ENCODE measurements at regions not wholly inside any gene's neighbourhood (a gene's known extent, or its start where the extent isn't known, plus 50 kb on each side); places are given as distances from the start of the nearest gene placed in this dataset.

DNA sequence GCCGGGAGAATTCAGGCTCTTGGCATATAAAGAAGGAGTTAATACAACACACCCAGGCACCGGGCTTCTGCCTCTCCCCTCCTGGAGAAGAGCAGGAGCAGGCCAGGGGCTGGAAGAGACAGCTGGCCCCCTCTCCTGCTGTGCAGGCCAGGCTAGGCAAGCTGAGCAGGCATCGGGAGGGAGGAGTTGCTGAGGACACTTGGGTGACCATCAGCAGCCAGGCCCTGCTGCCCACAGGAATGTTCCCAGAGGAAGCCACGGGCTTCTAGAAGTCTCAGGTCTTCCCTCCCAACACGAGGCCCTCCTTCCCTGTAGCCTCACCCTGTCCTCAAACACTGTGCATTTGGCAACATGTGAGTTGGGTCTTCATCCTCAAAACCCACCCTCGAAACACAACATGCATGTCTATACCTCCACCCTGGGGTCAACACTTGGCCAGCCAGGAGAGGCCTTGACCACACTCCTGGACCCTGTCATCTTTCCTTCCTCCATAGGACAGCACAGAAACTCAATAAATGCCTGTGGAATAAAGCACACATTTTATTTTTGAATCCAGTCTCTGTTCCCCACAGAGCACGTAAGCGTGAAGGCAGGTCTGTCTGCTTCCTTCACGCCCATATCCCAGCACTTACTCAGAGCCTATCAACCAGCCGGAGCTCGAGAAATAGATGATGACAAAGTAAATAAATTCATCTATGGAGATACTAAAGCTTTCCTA lies 433.8 kb upstream of the ID2 start:
- ChIA-PET POLR2A (no interaction called here), CTCF (ENCODE audit: low intra/inter-chr PET ratio) (no interaction called here)
- no peak for ATAC-seq
- H2AFZ ChIP-seq (ENCODE audit: low read depth, low read length), result no peak overlapping the region
- in situ Hi-C loops (cut with MboI), result no loop called here
- no peaks in the 10 kb centered on the region for H3K36me3 ChIP-seq (ENCODE audit: control insufficient read depth, insufficient read depth, low read length)
- no peaks in the 10 kb centered on the region for H3K9me3 ChIP-seq (replicated peaks; ENCODE audit: control insufficient read depth, insufficient read depth, low read depth, low read length)
- no peaks in the 10 kb centered on the region for H4K20me1 ChIP-seq (replicated peaks; ENCODE audit: control insufficient read depth, insufficient read depth, low read length)
- H3K4me1 ChIP-seq (replicated peaks in 1 of 2; ENCODE audit: control insufficient read depth in 2 of 2, insufficient read depth in 2 of 2, low read length in 2 of 2), result no peaks in the 10 kb centered on the region
- no TSS peak for BruUV-seq (replicated peaks)
- H3K9me1 ChIP-seq (ENCODE audit: control insufficient read depth, insufficient read depth, low read length), result no peaks in the 10 kb centered on the region
- TF ChIP-seq GMEB1 (CRISPR knock-in tag; IDR thresholded peaks at IDR 0.05) (no peak), HIVEP1 (CRISPR knock-in tag; IDR thresholded peaks at IDR 0.05) (no peak), HMG20B (CRISPR knock-in tag; IDR thresholded peaks at IDR 0.05) (no peak), PHF8 (IDR thresholded peaks at IDR 0.05; ENCODE audit: borderline replicate concordance, low read length) (no peak)
- TF ChIP-seq, protein P1, sequence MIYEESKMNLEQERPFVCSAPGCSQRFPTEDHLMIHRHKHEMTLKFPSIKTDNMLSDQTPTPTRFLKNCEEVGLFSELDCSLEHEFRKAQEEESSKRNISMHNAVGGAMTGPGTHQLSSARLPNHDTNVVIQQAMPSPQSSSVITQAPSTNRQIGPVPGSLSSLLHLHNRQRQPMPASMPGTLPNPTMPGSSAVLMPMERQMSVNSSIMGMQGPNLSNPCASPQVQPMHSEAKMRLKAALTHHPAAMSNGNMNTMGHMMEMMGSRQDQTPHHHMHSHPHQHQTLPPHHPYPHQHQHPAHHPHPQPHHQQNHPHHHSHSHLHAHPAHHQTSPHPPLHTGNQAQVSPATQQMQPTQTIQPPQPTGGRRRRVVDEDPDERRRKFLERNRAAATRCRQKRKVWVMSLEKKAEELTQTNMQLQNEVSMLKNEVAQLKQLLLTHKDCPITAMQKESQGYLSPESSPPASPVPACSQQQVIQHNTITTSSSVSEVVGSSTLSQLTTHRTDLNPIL (CRISPR knock-in tag; IDR thresholded peaks at IDR 0.05), result no peak
- TF ChIP-seq, protein P2, sequence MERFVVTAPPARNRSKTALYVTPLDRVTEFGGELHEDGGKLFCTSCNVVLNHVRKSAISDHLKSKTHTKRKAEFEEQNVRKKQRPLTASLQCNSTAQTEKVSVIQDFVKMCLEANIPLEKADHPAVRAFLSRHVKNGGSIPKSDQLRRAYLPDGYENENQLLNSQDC (CRISPR knock-in tag; IDR thresholded peaks at IDR 0.05), result no peak
- 2% methylated on average over 11 of the region's 11 CpGs for WGBS (ENCODE audit: insufficient coverage, low coverage, missing lambda C conversion rate)
- no peaks in the 10 kb centered on the region for H3K79me2 ChIP-seq (ENCODE audit: control insufficient read depth, insufficient read depth, low read length)
- intact Hi-C loops (cut with micrococcal nuclease), result no loop called here
- no peak overlapping the region for H3K9ac ChIP-seq (ENCODE audit: insufficient read depth in 1 of 2, low read depth in 2 of 2, low read length in 2 of 2)
- no peak overlapping the region for H3K27ac ChIP-seq (ENCODE audit: extremely low read depth, low read depth, low read length)
- no peak for DNase-seq (ENCODE audit: extremely low read depth in 1 of 4, low spot score in 3 of 4)
- H3K27me3 ChIP-seq (ENCODE audit: control insufficient read depth in 2 of 2, insufficient read depth in 2 of 2, low read length in 2 of 2), result peaks cover 8 to 12% of the 10 kb centered on the region in 2 experiments; a peak in 4 of 5 replicates
- H3K4me2 ChIP-seq (ENCODE audit: insufficient read depth, low read length), result no peak overlapping the region
- no peak for FAIRE-seq
- H3K4me3 ChIP-seq, result no peak overlapping the region

Data from K562 (cell line).